HG03064 (cell line): ENCODE measurements at regions not wholly inside any gene's neighbourhood (a gene's known extent, or its start where the extent isn't known, plus 50 kb on each side); places are given as distances from the start of the nearest gene placed in this dataset.
"Not testable (repeated sequence)": the region's sequence is repeated elsewhere in the genome, so short reads cannot be mapped to it uniquely, and the experiment has no call there.

Source experiments
- ATAC-seq: cut with Tn5 transposase; IDR thresholded peaks from one replicate; pipeline ENCODE4 v1.9.1; 2021; ENCODE audit warnings: low read depth; ENCODE audit not compliant: unreplicated experiment

DNA sequence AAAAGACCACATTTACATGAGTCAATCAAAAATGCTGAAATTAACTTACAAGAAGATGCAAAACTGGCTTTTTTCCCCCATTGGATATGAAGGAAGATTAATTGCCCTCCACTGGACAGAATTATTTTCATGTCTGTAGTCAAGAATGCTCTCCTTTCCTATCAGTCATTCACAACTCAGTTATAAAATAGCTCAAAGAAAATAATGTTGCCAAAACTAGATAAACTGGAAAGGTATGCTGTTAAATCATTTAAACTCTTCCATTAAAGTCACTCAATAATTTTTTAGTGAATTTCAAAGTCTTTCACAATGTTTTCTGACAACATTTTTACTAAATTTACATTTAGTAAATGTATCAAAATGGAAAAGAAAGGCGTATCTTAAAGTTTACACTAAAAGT is 384.5 kb downstream of the HGF start:
- no peak for ATAC-seq

DNA sequence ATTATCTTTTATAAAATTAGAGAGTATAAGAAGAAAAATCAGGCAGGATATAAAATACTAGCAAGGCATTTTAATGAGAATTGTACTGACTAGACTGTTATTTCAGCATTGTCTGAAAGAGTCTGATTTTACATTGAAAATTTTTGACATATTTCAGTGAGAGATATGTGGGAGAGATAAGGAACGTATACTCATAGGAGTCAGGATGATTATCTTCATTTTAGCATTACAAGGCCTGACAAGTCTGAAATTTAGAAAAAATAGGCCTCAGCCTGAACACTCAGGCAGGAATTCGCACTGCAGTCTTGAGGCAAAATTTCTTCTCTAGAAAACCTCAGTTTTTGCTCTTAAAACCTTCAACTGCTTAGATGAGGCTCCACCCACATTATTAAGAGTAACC is 386.0 kb downstream of the HGF start:
- no peak for ATAC-seq

DNA sequence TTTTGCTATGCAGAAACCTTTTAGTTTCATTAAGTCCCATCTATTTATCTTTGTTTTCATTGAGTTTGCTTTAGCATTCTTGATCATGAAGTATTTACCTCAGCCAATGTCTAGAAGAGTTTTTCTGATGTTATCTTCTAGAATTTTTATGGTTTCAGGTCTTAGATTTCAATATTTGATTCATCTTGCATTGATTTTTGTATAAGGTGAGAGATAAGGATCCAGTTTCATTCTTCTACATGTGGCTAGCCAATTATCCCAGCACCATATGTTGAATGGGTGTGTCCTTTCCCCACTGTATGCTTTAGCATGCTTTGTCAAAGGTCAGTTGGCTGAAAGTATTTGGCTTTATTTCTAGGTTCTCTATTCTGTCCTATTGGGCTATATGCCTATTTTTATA is 395.2 kb downstream of the HGF start:
- not testable (repeated sequence) for ATAC-seq

DNA sequence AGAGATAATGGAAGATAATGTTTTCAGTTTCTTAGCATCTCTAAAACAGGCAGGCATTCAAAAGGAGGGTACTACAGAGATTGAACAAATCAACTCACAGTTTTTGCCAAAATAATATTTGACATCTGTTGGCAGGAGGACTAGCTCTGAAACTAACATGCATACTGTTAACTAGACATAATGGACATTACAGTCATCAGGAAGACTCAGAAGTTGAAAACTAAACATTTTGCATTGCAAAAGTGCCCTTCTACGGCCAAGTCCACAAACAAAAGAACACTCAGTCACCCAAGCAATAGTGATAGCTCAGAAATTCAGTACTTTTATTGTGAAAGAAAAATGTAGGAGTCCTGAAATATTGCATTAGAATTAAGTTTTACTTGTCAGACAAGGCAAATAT is 399.0 kb downstream of the HGF start:
- no peak for ATAC-seq

DNA sequence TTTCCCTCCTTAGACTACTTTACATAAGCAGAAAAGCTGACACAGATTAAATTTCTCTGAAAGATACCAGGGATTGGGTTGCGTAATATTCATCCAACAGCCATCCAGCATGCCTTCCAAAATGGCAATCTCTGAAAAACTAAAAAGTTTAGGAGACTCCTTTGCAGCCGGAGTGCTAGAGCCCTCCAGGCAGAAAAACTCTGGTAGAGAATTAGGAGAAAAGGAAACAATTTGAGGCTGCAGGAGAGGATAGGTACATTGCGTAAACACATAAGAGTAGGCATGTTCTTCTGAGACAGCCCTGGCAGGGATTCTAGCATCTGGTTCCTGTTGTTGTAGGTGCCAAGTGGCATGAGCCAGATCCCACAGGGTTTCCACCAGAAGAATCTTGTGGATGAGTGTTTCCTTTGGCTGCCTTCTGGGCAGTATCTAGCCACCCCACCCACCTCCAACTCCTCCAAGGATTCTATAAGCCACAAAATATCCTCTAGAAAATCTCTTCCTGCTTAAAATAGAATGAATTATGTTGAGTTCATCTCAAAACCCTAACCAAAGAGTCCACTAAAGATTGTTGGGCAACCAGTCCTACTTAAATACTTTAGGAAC is 402.4 kb downstream of the HGF start:
- ATAC-seq = no peak

DNA sequence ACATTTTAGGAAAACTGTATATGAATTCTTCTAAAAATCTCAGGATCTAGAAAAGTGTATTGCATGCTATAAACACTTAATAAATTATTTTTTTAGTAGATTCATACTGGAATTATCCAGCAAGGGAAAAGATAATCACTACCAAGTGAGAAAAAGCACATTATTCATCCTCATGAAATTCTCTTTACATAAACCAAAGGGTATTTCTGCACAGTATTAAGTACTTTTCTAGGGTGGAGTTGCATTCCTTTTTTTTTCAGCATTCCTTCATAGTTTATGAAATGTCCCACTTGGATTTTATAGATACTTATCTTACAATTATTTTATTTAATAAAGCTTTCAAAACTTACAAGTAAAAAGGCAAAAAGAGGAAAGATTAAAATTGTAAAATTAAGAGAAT is 403.3 kb downstream of the HGF start:
- no peak for ATAC-seq

DNA sequence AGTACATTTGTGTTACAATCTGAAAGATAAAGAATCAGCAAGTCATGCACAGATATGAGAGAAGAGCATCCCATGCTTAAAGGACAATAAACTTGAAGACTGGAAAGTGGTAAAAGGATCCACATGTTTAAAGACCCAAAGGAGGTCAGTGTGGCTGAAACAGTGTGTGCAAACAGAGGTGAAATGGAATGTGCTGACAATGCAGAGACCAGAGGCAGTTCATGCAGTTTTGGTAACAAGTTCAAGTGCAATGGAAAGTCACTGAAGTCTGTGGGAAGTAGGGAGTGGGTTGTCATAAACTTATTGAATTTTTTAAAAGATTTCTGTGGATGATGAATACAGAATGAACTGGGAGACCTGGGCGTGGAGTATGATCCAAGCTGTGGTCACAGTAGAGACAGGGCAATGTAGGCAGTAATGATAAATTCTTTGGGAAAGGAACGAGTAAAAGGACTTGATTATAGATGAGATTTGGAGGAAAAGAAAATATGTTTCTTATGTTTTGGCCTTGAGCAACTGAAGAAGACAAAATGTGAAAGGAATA is 408.0 kb downstream of the HGF start:
- ATAC-seq = no peak

DNA sequence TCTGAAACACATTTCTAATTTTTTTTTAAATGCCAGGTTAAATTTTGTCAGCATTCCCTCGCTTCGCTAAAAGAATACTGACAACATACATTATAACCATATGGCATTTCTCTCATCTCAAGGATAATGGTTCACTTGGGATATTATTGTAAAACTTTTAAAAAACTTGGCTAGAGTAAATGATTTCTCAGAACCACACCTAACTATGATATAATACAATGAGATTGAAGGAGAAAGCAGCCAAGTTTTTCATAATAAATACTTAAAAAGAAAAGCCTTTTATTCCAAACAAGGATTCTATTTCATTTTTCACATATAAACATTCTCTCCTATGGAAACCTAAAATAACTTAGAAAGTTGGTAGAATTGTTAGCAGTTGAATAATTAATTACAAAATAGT is 413.9 kb downstream of the HGF start:
- ATAC-seq = no peak

DNA sequence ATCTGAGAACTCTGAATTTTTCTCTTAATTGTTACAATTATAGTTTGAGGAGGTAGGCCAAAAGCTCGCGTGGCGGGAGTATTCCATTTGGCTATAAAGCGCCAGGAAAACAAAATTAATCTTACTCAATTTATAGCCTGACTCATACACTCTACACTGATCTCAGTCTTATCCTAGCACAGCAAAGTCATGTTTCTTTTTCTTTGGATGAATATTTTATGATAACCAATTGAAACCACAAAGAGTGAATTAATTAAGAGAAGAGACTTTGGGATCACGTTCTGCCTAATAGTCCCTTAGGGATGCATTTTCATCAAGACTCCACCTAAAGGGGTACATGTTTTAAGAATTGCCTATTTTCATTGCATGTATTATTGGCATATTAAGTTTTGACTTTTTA is 420.8 kb downstream of the HGF start:
- no peak for ATAC-seq

DNA sequence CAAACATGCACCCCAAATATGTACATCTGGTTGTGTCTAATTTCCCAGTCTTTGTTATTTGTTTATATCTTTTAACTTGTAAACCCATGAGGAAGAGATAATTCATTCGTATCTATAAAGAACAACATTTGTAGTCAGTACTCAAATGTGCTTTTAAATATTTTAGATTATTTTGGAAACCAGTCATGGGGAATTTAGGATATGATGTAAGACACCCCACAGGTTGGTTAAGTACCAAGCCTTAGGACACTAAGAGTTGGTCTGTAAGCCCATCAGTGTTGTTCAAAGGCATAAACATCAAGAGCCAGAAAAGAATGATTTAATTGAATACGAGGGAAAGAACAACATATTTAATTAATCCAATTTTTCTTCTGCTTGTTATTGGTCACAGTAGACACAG is 421.1 kb upstream of the SEMA3C start:
- ATAC-seq = no peak

DNA sequence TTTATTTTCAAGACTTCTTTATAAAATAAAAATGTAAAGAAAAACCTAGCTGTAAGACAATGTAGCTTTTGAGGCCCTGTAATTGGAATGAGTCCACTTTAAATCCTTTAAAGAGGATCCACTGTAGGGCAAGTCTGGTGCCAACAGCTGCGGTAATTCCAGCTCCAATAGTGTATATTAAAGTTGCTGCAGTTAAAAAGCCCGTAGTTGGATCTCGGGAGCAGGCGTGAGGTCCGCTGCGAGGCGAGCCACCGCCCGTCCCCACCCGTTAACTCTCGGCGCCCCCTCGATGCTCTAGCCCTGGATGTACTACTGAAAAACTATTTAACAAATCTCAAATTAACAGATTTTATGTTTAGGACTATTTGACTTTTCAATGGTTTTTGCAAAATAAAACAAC is 414.7 kb upstream of the SEMA3C start:
- ATAC-seq = no peak

DNA sequence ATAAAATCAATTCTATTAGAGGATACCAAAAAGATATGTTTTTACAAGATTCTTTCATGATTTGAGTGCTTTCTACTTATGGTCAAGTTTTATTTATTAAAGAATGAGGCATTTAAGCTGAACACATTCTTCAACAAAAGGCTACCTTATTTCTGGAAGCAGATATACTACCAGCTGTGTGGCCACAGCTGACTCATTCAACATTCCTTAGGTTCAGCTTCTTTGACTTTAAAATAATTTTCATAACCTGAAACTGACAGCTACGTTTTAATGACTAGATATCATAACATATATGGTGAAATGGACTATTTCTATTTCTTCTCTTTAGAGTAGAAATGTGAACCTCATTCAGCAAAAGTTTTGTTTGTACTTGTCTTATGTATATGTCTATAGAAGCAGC is 414.2 kb upstream of the SEMA3C start:
- ATAC-seq = no peak

DNA sequence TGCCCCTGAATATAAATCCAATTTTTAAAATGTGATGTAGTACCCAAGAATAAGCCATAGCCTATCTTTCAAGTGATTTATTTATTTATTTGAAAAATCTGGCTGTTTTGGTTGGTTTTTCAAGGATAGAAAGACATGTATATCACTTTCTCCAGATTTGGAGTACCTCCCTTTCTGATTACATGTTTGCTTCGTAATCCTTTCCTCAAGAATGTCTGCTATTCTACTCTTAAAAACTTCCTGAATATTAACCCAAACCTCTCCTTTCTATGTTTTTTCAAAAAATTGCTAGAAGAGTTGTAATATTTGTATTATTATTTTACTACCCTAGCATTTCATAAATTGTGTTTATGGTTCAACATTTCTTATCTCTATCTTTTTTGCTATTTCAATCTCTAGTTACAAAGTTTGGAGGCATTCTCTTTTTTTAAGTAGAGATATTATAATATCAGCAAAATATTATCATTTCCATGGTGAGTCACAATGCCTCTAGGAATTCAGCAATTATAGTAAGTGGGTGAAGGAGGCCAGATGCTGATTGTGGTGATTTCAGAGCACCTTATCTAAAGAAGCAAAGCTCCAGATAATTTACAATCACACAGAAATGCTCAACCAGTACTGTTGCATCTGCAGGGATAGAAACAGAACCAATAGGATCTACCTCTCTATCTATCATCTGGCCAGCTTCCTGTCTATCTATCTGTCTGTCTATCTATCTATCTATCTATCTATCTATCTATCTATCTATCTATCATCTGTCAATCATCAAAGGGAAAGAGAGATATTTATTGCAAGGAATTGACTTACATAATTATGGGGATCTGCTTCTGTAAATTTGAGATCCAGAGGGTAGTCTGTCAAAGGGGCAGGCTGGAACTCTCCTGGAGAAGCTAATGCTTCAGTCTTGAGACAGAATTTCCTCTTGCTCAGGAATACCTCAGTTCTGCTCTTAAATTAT is 412.5 kb upstream of the SEMA3C start:
- no peak for ATAC-seq

DNA sequence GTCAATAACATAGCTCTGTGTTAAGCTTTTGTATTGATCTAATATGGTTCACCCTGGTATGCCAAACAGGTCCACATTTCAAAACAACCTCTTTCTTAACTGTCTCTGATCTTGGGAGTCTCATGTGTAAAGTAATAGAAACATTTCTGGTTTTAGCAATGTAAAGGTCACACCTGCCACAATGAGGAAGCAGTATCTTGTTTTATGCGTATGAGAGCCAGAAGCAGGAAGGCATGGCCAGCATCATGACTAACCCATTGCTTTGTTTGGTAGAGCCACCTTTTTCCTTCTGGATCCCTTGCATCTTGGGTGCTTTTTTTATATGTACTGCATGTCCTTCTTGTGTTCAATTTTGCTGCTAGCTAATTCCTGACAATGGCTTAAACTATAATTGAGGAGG is 411.3 kb upstream of the SEMA3C start:
- no peak for ATAC-seq

DNA sequence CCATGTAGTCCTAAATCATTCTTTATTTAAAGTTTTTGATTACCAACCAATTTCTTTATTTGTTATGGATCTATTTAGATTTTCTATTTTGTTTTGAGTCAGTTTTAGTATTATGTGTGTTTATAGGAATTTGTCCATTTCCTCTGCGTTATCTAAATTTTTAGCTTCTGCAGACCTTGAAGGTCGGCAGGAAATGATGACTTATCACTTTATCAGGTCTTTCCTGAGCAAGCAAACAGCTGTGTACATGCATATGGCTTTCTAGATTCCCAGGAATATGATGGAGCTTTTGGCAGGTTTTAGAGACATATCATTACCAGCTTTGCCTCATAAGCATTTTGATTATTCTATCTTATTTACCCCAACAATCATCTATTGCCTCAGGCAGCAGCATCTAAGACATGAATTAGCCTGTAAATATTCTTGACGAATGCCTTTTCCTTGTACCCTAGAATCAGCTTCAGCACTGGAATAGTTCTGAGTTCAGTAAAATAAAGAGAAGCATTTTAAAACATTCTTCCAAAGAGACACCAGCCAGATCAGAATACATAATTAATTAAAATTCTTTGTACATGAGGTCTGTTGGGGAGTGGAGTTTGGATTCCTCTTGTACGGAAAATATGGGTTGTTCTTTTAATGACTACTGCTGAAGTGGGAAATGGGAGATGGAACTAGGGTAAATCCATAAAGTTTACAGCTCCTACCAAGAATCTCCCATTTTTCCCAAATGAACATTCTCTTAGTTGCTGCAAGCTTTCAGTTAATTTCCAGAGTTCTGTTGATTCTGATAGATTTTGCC is 408.8 kb upstream of the SEMA3C start:
- ATAC-seq = no peak

DNA sequence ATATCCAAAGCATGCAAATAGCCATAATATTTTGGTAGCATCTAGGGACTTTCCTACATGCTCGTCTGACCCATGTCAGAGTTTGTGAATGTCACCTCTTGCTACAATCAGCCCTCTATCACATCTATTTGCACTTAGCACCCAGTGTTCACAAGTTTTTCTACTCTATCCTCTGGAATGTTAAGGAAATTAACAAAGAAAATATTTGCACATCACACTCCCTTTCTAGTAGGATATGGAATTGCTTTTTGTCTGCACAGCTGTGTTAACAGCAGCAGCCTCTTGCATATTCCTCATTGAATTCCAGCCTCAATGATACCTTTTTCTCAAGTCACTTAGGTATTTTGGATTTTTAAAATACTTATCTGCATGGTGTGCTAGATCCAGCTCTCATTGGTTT is 403.1 kb upstream of the SEMA3C start:
- no peak for ATAC-seq

DNA sequence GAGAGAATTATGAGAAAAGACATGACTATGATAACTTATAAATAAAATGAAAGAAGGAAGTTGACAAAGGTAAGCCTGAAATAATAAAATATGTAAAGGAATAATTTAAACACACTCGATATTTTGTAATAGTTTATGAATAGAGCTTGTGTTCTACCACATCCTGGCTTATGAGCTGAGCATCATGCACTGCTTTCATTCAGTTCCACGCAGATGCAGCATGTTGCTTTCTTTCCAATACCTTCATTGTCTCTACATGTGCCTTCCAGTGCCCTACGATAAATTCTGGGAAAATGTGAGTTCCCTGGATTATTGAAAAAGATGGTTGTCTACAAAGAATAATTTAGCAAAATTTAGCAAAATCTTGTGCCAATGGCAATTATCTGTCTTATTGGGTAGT is 398.9 kb upstream of the SEMA3C start:
- no peak for ATAC-seq

DNA sequence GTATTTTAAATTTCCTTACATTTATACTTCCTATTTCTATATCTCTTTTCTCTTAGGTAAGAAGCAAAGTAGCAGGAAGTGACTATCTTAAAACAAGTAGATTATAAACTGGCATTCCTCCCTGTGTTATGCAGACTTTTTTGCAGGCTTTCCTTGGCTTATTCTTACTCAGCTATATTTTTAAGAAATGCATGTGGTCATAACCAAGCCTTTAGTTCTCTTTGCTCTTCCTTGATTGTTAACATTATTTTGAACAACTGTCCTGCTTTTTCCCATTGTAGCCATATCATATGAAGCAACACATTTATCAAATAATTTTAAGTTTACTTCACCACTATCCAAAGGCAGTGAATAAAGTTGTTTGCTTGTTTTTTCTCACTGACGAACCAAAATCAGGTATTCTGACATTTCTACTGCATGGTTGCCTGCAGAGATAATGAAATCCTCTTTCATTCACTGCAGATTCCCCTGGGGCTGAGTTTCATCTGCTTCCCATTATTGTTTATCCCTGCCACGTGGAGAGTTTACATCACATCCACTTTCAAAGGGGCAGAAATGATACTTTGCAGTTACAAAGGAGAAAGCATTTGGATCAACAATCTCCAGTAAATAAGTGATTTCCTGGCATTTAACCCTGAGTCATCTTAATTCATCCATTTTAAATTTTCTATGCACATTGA is 389.9 kb upstream of the SEMA3C start:
- no peak for ATAC-seq

DNA sequence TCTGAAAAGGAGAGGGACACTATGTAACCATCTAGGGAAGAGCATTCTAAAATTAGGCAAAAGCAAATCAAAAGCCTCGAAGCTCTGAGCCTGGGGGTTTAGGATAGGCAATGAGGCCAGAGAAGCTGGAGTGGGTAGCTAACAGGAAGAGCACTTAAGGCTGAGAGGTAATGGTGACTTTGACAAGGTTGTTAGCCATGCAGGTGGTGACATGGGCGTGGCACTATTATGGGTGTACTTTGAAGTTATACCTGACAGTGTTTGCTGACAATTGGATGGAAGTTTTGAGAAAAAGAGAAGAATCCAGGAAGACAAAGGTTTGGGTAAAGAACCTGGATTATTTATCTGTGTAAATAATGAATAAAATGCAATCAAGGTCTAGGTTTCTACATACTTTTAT is 383.0 kb upstream of the SEMA3C start:
- no peak for ATAC-seq

DNA sequence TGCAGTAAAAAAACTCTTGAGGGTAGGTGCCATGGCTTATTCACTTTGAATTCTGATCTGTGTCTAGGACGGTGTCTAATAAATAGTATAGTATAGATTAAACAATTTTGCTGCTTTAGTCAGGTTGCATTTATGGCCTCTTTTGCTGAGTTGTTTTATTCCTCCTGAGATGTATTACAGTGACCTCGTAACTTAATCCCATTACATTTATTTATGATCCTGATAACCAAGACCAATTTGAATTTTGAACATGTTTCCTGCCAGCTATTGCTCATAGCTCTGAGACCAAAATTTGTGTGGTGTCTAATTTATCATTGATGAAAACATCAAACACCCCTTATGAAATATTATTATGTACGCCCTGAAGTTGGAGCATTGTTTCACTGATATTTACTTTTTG is 381.9 kb upstream of the SEMA3C start:
- ATAC-seq = no peak

DNA sequence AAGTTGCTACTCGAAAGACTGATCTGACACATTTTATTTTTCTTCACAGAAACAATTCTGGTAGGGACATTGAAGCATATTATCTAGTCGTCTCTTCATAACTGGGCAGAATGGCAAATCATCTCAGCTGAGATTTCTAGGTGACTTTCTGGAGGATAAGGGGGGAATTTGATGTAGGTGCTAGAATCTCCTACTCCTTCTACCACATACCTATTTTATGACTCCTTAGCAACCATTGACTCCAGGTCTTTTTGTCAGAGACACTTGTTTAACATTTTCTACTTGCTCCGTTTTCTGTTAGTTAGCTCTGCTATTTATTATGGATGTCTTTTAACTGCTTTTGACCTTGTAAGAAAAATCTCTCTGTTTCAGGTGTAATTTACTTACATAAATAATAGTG is 380.9 kb upstream of the SEMA3C start:
- no peak for ATAC-seq
